GM19239 (cell line): ENCODE measurements at regions not wholly inside any gene's neighbourhood (a gene's known extent, or its start where the extent isn't known, plus 50 kb on each side); places are given as distances from the start of the nearest gene placed in this dataset.

ENCODE experiments used
- DNase-seq: peaks from one replicate; pipeline ENCODE4 v3.0.0; 2011; ENCODE audit warnings: low spot score; ENCODE audit not compliant: insufficient read length
- FAIRE-seq: peaks from 2 replicates; lab custom pipeline; 2011; peaks lifted over from hg19 to GRCh38; lab: Jason Lieb, UNC

DNA sequence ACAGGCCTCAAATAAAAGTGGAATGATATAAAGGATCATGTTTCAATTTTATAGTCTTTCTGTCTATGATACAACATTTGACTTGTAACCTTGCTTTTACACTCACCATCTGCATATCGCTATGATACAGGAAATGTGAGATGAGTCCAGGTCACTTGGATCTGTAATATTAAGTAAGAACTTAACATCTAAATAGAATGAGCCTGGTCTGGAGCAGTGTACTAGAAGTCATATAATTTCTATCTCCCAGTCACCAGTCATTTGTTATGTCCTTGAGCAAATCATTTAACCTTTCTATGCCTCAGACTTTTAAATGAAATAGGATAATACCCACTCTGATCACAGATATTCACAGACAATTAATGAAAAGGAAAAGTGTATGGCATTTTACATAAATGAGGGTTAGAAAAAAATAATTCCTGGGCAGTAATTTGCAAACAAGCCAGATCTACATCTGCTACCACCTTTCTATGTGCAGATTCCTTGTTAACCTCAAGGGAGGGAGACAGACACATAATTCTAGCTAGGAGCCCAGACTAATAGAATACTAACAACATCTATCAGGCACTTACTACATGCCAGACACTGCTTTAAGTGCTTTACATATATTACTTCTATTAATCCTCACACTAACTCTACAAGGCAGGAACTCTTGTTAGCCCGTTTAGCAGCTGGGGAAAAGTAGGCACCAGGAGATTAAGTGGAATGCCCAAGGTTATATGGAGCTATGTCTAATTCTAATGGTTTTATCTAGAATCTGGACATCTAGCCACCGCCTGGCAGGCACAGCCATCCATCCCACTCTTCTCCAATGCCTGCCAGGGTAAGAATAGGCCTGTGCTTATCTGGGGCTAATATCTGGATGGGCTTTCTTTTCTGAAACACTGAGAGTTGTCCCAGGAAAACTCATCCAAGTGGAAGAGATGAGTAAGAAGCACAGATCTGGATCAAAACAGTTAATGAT, 313.6 kb upstream of the CDH20 start:
- FAIRE-seq (no peak), DNase-seq (no peak)

DNA sequence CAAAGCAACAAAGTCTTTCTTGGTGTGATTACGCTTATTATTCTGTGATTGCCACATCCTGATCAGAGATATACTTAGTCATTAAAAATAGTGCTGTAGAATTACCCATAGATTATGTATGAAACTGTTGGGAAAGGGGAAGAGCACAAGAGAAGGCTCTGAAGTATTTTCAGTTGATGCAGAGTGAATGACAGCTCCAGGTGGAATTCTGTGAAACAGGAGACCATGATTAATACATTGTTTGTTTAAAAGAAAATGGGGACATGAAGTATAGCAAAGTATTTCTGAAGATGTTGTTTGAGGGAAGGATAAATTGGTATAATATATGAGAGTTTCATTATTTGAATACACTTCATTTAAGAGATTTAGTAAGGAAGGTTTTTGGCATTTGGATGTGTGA, 307.6 kb upstream of the CDH20 start:
- no peak for FAIRE-seq
- DNase-seq: no peak

GRCh38 chr18:61031626-61032025, 301.6 kb upstream of the CDH20 start:
- FAIRE-seq (no peak), DNase-seq (no peak)

DNA sequence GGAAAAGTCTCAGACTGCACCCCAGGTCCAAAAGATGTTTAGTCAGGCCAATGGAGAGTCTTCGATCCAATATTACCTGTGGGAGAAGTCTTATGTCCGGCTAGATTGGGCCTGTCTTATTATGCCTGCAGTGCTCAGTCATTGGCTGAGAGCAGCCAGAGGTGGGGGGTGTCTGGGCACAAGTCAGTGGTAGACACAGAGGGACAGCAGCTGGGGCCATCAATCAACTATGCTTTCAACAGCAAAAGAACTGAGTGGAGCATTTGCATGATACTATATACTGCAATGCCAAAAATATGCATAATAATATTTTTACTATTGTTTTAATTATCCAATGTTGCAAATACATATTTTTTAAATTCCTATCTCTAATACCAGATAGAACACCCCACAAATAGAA, 298.6 kb upstream of the CDH20 start:
- DNase-seq (no peak), FAIRE-seq (no peak)

DNA sequence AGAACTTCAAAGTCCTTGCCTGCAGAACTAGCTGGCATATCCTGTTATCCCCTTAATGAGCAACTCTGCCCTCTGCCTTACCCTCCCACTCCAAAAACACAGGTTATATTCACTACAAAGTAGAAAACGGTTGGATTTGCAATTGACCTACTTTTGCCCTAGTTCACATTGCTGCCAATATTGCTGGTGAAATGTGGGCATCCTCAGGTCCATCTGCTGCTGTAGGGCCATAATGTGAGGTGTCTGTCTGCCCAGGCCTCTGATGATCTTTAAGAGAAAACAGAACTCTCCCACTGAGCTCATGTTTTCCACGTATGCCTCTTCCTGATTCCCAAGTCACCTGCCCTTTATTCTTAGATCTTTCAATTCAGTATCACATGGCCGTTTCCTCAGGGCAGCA, 294.0 kb upstream of the CDH20 start:
- DNase-seq: no peak
- no peak for FAIRE-seq

DNA sequence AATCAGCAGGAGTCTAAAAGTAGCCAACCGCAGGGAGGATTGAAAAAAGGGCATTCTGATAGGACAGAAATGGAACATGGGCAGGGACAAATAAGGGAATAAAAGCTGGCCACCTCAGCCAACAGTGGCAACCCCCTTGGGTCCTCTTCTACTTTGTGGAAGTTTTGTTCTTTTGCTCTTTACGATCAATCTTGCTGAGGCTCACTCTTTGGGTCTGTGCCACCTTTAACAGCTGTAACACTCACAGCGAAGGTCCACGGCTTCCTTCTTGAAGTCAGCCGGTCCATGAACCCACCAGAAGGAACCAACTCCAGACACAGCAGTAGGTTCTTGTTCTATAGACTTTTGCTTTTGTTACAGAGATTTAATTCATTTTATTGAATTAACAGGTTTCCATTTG, 285.4 kb upstream of the CDH20 start:
- FAIRE-seq: no peak
- no peak for DNase-seq

- no peak for FAIRE-seq
- DNase-seq: no peak
Measured at GRCh38 chr18:61057443-61057842, 275.8 kb upstream of the CDH20 start.

- DNase-seq (no peak), FAIRE-seq (no peak)
Measured at GRCh38 chr18:61062258-61062657, 271.0 kb upstream of the CDH20 start.

GRCh38 chr18:61064911-61065310, 268.3 kb upstream of the CDH20 start:
- FAIRE-seq (no peak), DNase-seq (no peak)

DNA sequence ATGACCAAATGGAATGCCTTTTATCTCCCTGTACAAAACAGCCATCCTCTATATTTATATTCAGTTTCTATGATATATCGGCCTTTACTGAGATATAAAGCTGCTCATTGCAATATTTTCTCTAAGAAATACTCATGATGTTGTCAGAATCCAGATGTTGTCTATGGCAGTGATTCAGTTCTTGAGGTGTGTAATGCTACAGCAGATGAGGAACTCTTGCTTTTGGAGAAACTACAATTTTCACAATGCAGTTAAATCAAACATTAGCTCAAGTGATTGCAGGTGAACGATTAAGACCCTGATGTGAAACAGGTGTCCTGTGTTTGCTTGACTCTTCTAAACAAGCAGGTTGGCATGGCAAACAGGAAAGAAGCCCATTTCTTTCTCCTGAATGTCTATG, 256.2 kb upstream of the CDH20 start:
- FAIRE-seq (no peak), DNase-seq (no peak)

DNA sequence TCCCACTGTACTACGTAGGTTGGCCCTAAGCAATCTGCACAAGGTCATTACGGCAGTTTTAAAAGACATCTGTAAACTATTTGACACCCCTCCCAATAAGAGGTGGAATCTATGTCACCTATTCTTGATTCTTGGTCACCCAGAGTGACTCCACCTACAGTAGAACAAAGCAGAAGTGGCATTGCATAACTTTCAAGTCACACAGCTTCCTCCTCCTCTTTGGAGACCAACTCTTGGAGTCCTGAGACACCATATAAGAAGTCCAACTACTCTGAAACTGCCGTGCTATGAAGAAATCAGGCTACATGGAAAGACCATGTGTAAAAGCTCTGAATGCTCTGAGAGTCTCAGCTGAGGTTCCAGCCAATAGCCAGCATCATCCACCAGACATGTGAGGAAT, 253.5 kb upstream of the CDH20 start:
- DNase-seq (no peak), FAIRE-seq (no peak)

DNA sequence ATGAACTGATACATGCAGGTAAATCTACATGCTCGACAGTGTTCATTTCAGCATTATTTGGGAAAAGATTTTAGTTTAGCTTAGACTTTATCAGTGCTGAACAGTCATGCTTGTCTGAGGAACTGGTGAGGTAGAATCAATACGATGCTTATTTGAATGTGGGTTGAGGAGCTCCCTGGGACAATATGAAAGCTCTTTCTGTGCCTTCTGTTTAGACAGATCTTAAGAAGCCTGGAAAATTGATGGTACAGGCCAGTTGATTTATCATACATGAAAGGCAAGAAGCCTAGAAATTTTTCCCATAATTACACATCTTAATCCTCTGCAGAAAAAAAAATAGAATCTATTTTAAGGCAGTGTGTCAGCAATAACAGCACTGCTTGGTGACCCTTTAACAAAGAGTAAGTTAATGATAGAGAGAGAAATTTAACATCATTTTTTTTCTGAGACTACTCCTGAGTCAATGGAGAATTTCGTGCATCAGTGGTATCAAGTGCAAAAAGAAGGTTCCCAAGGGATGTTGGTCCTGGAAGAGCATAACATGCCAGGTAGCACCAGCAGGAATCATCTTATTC, 252.2 kb upstream of the CDH20 start:
- DNase-seq: no peak
- FAIRE-seq: no peak

- FAIRE-seq (no peak), DNase-seq (no peak)
Measured at GRCh38 chr18:61082976-61083630, 250.1 kb upstream of the CDH20 start.

DNA sequence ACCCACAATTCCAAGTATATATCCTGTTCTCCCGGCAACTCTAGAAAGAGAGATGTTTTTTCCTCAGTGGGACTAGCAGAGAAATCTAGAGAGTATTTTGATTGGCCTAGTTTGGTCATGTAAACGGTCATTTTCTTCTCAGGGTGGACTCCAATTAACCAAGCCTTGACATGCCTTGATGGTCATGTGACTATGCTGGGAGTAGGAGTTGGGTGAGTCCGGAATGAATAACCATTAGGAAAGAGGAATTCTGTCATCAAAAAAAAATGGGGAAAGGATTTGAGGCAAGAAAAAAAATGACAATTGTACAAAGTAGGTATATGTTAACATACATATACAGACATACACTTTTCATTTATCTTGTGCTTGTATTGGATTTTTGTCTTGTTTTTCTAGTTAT, 248.2 kb upstream of the CDH20 start:
- FAIRE-seq: no peak
- no peak for DNase-seq

DNA sequence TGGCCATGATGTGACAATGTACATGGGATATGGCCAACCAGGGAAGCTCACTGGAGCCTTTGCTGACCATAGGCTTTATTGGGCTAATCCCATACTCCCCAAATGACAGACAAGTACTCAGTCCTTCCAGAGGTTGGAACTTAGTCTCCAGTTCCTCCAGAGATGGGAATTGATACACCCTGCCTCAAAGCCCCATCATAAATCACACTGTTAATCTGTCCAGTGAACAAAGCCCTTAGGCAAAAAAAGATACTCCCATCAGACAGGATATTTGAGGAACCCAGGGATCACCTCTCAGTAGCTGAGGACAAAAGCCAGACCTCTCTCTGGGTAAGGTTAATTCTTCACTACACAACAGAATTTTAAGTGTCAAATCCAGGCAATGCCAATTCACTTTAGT, 247.5 kb upstream of the CDH20 start:
- FAIRE-seq (no peak), DNase-seq (no peak)

DNA sequence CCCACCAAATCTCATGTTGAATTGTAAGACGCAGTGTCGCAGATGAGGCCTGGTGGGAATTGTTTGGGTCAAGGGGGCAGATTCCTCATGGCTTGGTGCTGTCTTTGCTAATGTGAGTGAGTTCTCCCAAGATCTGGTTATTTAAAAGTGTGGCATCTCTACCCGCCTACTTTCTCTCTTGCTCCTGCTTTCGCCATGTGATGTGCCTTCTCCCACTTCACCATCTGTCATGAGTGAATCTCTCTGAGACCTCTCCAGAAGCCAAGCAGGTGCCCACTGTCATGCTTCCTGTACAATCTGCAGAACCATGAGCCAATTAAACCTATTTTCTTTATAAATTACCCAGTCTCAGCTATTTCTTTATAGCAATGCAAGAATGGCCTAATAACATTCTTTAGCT, 246.6 kb upstream of the CDH20 start:
- DNase-seq: no peak
- no peak for FAIRE-seq

- DNase-seq (no peak), FAIRE-seq (no peak)
Measured at GRCh38 chr18:61091379-61091778, 241.9 kb upstream of the CDH20 start.

GRCh38 chr18:61093965-61094364, 239.3 kb upstream of the CDH20 start:
- DNase-seq (no peak), FAIRE-seq (no peak)

- FAIRE-seq: no peak
- no peak for DNase-seq
Measured at GRCh38 chr18:61096226-61096625, 237.0 kb upstream of the CDH20 start.

- DNase-seq (no peak), FAIRE-seq (no peak)
Measured at GRCh38 chr18:61107113-61107512, 226.1 kb upstream of the CDH20 start.

GRCh38 chr18:61108706-61109105, 224.5 kb upstream of the CDH20 start:
- DNase-seq (no peak), FAIRE-seq (no peak)
